SK-N-SH treated with all-trans-retinoic acid at 6 μM for 48 hours (cell line): ENCODE measurements at regions not wholly inside any gene's neighbourhood (a gene's known extent, or its start where the extent isn't known, plus 50 kb on each side); places are given as distances from the start of the nearest gene placed in this dataset.

ENCODE experiments used
- ARNTL ChIP-seq: fragments of 450-650 bp; formaldehyde crosslinking; IDR thresholded peaks from 2 replicates; pipeline ENCODE4 v1.5.0; 2020; ENCODE audit warnings: low read depth, mild to moderate bottlenecking, moderate library complexity, borderline replicate concordance
- BACH2 ChIP-seq: fragments of 250-450 bp; sonication (Bioruptor Pico); IDR thresholded peaks from 2 replicates; pipeline ENCODE4 v1.9.0; 2021; ENCODE audit warnings: mild to moderate bottlenecking, borderline replicate concordance
- OSR1 ChIP-seq: fragments of 250-450 bp; sonication (Bioruptor Pico); IDR thresholded peaks from 2 replicates; pipeline ENCODE4 v1.8.0; 2022; ENCODE audit warnings: moderate library complexity, mild to moderate bottlenecking, inconsistent platforms
- POU6F1 ChIP-seq: fragments of 250-450 bp; sonication (Bioruptor Pico); IDR thresholded peaks from 2 replicates; pipeline ENCODE4 v1.8.0; 2021; ENCODE audit warnings: low read depth, mild to moderate bottlenecking, moderate library complexity, borderline replicate concordance
- SNAI2 ChIP-seq: fragments of 250-450 bp; sonication (Bioruptor Pico); IDR thresholded peaks from 2 replicates; pipeline ENCODE4 v1.5.0; 2020; ENCODE audit warnings: mild to moderate bottlenecking, moderate library complexity
- TOX ChIP-seq: fragments of 250-450 bp; sonication (Bioruptor Pico); IDR thresholded peaks from 2 replicates; pipeline ENCODE4 v1.8.0; 2021; ENCODE audit warnings: mild to moderate bottlenecking, moderate library complexity, borderline replicate concordance
- ZNF70 ChIP-seq: fragments of 450-650 bp; formaldehyde crosslinking; IDR thresholded peaks from 2 replicates; pipeline ENCODE4 v1.5.0; 2020; ENCODE audit warnings: mild to moderate bottlenecking, moderate library complexity
- TF ChIP-seq, protein P1 (sequence below): fragments of 250-450 bp; sonication (Bioruptor Pico); IDR thresholded peaks from 2 replicates; pipeline ENCODE4 v1.5.1; 2020; ENCODE audit warnings: low read depth, mild to moderate bottlenecking, moderate library complexity
- TF ChIP-seq, protein P2 (sequence below): fragments of 250-450 bp; sonication (Bioruptor Pico); IDR thresholded peaks from 2 replicates; pipeline ENCODE4 v1.8.0; 2020; ENCODE audit warnings: mild to moderate bottlenecking, moderate library complexity, borderline replicate concordance

- TF ChIP-seq, protein P1, sequence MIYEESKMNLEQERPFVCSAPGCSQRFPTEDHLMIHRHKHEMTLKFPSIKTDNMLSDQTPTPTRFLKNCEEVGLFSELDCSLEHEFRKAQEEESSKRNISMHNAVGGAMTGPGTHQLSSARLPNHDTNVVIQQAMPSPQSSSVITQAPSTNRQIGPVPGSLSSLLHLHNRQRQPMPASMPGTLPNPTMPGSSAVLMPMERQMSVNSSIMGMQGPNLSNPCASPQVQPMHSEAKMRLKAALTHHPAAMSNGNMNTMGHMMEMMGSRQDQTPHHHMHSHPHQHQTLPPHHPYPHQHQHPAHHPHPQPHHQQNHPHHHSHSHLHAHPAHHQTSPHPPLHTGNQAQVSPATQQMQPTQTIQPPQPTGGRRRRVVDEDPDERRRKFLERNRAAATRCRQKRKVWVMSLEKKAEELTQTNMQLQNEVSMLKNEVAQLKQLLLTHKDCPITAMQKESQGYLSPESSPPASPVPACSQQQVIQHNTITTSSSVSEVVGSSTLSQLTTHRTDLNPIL (CRISPR knock-in tag): no peak
- TF ChIP-seq, protein P2, sequence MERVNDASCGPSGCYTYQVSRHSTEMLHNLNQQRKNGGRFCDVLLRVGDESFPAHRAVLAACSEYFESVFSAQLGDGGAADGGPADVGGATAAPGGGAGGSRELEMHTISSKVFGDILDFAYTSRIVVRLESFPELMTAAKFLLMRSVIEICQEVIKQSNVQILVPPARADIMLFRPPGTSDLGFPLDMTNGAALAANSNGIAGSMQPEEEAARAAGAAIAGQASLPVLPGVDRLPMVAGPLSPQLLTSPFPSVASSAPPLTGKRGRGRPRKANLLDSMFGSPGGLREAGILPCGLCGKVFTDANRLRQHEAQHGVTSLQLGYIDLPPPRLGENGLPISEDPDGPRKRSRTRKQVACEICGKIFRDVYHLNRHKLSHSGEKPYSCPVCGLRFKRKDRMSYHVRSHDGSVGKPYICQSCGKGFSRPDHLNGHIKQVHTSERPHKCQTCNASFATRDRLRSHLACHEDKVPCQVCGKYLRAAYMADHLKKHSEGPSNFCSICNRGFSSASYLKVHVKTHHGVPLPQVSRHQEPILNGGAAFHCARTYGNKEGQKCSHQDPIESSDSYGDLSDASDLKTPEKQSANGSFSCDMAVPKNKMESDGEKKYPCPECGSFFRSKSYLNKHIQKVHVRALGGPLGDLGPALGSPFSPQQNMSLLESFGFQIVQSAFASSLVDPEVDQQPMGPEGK (CRISPR knock-in tag): no peak
- TF ChIP-seq OSR1 (CRISPR knock-in tag): no peak
- no peak for TF ChIP-seq ZNF70
- no peak for TF ChIP-seq TOX (CRISPR knock-in tag)
- TF ChIP-seq ARNTL (CRISPR knock-in tag): no peak
- TF ChIP-seq POU6F1: no peak
- TF ChIP-seq SNAI2 (CRISPR knock-in tag): no peak
- TF ChIP-seq BACH2 (CRISPR knock-in tag): no peak
These were observed 63.7 kb upstream of the RTL1 start for GRCh38 chr14:100967178-100967577.
